ENCODE measurements at regions not wholly inside any gene's neighbourhood (a gene's known extent, or its start where the extent isn't known, plus 50 kb on each side); places are given as distances from the start of the nearest gene placed in this dataset.
"Not testable (repeated sequence)": the region's sequence is repeated elsewhere in the genome, so short reads cannot be mapped to it uniquely, and the experiment has no call there.

DNA sequence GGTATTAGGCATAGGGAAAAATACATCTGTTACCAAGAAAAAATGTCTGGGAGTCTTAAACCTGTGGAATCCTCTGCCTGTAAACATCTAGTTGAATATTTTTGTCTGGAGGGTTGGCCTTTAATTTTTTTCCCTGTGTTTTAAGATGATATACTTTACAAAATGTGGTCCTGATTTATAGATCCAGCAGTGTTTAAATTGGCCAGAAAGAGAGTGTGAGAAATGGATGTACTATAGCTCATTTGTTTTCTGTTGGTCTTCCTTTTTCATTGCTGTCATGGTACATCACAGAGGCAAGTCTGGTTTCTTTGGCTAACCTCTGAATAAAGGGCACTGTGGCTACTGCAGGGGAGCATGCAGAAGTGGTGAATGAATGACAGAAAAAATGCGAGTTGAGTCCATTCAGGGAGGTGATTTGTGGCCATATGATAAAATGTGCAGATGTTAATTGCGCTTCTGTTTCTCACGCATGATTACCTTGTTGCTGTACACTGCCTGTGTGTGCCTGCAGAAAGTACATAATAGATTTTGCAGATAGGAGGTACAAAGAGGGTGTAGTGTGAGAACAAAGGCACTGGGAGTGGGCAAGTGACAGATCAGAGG lies 150.0 kb downstream of the NFKBIZ start:
- DNase-seq: no peak

DNA sequence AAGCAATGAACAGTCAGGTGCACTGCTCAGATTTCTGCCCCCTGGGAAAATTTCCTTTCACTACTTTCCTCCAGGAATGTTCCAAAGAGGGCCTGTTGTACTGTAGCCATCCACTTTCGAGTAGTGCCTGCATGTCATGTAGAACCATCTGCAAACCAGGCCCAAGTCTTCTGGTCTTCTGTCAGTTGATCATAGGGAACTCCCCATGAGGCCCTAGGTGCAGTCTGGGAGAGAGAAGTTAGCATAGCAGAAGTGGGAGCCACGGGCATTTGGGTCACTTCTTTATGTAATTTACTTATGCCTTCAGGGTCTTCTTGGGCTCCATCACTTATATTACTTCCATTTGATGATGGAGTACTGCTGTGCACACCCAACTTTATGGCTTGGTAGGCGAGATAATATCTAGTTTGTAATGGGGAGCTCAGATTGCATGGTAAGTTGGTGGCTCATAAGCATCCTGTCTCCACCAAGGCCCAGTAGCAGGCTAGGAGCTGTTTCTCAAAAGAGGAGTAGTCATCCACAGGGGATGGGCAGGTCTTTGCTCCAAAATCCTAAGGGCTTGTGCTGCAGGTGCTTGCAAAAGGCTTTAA lies 151.4 kb downstream of the NFKBIZ start:
- no peak for DNase-seq

DNA sequence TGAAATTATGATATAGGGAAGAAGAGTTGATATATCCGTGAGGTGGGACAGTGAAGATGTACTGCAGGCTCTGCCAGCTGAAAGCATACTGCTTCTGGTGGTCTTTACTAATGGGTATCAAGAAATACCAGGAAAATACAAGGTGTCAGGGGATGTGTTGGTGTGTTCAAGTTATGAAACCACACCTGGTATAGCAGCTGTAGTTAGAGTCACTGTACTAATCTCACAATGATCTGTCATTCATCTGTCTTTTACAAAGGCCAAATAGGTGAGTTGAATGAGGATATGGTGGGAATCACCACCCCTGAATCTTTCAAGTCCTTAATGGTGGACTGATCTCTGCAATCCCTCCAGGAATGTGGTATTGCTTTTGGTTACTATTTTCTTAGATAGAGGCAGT lies 152.7 kb downstream of the NFKBIZ start:
- DNase-seq: no peak

DNA sequence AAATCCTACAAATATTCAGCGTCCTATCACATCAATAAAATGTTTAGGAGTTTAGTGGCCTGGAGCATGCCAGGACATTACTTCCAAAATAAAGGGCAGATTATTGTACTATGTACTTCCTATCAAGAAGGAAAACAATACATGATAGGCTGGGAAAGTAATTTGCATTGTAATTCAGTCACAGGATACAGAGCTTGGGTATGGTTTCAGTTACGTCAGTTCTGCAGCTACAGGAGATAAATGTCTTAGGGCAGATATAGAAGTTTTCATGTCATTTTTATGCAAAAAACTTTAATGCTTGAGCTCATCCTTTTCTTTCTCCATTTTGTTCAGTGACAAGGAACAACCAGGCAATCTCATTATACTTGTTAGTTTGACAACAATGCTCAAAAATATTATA lies 155.2 kb downstream of the NFKBIZ start:
- DNase-seq: no peak

DNA sequence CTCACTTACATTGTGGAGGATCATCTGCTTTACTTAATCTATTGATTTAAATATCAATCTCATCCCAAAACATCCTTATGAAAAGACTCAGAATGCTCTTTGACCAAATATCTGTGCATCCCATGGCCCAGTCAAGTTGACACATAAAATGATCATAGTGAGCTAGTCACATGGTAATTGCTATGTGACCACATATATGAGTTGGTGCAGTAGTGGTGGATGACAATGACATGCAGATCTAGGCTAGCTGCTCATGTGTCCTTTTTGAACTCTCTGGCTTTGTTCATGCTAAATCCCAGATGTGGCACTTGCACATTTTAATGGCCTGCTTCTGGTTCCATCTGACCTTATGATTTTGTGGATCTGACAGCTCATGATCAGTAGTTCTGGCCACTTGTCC lies 156.2 kb downstream of the NFKBIZ start:
- DNase-seq: no peak

DNA sequence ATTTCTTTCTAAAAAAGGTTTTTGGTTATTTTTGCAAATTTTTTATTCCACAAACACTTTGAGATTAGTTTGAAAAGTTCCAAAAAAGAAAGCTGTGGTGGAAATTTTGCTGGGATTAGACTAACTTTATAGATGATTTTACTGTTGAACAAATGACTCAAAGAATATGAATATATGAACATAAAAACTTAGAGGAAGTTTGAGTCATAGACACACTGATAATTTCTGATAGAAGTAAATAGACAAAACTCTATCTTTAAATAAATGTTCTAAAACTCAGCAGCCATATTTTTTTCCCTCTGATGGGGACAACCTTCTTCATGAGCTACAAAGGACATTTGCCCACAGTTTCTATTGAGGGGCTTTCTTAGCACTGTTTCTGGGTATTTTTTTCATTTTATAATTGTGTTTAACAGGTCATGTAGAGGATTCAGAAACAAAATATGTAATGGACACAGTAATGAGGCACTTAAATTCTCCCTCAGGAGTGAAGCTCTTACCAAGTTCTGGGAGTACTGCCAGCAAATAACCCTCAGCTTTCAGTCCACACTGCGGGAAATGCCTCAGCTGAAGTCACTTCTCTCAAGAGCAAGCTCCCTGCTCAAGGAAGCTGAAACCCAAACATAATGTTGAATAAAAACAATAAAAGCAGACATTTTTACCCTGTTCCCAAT lies 157.6 kb downstream of the NFKBIZ start:
- no peak for DNase-seq

DNA sequence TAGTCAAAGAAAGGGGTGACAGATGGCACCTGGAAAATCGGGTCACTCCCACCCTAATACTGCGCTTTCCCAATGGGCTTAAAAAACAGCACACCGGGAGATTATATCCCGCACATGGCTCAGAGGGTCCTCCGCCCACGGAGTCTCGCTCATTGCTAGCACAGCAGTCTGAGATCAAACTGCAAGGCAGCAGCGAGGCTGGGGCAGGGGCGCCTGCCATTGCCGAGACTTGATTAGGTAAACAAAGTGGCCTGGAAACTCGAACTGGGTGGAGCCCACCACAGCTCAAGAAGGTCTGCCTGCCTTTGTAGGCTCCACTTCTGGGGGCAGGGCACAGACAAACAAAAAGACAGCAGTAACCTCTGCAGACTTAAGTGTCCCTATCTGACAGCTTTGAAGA lies 159.1 kb downstream of the NFKBIZ start:
- not testable (repeated sequence) for DNase-seq

DNA sequence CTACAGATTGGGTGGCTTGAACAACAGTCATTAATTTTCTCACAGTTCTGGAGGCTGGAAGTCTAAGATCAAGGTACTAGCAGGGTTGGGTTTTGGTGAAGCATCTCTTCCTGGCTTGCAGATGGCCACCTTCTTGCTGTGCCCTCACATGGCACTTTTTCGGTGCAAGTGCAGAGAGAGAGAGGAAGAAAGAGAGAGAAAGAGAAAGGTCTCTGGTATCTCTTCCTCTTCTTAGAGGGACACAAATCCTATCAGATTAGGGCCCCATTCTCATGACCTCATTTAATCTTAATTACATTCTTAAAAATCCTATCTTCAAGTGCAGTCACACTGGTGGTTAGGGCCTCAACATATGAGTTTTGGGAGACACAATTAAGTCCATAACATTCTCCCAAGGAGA lies 167.1 kb downstream of the NFKBIZ start:
- no peak for DNase-seq

DNA sequence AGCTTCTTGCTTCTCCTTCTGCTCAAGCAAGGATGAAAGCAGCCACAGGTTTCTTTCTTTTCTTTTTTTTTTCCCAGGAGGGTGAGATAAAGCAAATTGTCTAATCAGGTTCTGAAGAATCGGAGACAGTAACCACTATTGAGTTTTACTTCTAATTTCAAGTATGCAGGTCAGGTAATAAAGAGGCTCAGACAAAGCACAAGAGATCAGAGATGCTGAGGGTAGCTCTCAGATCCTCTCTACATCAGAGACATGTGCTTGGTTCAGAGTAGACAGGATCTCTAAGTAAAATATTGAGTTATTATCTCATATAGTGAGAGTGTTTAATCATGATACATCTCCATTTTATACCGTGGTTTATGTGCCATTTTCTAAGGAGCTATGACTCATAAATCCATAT lies 168.5 kb downstream of the NFKBIZ start:
- DNase-seq: no peak

DNA sequence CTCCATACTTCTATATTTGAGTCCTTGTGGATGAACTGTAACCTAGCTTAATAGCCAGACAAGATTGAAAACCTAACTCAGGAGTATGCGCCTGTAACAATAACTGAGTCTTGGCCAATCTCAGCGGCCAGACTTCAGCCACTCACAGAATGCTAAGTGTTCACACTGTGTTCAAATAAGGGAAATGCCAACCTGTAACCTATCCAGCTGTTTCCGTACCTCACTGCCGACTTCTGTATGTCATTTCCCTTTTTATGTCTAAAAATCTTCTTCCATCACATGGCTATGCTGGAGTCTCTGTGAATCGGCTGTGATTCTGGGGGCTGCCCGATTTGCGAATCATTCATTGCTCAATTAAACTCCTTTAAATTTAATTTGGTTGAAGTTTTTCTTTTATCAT lies 169.2 kb downstream of the NFKBIZ start:
- no peak for DNase-seq

DNA sequence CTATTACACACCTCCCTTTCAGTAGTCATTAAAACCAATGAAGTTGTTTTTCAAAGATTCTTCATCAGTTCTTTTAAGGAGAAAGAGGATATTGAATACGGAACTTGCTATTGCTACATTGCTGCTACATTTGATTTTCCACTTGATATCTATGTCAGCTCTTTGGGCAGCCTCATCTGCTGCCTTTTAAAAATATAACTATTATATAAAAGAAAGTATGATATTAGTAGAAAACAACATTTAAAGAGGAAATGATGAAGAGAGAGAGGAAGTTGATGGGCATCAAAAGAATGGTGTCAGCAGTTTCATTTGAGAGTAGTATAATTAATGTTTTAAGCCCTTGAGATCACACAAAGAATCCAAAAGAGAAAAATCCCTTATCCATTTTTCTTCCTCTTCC lies 171.4 kb downstream of the NFKBIZ start:
- no peak for DNase-seq

DNA sequence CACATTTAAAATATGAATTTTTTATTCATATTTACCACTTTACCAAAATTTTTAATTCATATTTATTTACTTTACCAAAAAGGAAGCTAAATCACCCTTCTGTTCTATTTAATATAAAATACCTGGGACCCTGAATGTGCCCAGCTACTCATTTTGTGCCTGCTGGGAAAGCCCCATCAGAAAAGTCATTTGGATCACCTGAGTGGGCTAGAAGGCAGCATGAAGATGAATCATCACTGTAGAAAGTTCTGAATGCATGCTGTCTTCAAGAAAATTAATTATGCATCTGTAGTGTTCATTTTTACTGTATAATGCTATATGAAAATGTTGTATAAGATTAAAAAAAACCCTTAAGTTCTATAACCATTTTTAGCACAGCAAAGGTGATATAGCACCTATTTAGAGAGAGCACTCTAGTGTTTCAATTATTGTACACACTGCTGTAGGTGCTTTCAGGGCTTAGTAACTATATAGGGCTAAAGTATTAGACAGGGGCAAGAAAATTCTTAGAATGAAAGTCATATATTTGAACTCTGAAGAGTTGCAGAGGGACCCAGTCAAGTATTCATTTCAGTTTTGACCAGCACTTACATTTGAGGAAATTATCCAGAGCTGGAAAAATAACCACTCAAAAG lies 175.1 kb downstream of the NFKBIZ start:
- DNase-seq: peak in 1 of 2 donors; percentile 9

DNA sequence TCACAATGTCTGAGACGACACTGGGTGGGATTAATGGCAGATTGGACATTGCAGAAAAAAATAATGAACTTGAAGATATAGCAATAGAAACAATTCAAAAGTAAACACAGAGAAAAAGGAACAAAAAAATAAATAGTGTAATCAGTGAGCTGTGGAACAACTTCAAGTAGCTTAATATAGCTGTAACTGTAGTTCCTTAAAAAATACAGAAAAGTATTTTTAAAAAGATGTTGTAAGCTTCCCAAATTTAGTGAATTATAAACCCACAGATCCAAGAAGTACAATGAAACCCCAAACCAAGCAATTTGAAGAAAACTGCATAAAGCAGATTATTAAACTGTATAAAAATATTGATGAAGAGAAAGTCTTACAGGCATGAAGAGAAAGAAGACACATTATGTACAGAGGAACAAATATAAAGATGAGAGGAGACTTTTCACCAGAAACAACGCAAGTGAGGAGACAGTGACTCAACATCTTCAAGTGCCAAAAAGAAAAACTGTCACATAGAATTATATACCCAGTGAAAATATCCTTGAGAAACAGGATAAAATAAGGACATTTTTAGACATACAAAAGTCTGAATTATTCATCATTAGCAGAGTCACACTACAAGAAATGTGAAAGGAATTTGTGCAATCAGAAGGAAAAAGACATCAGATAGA lies 176.4 kb downstream of the NFKBIZ start:
- DNase-seq: no peak

DNA sequence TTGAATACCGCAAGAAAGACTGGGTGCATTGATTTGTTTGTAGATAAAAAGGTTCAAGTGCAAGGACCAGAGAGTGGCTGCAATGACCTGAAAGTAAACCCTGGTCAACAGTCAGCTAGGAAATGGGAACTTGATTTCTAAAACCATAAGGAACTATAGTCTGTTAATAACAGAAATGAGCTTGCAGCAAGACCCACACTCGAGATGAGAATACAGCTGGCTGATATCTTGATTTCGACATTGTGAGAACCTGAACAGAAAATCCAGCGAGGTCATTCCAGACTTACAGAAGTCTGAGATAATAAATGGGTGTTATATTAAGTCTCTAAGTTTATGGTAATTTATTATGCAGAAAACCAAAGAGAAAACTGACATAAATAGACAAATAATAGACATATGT lies 177.3 kb downstream of the NFKBIZ start:
- DNase-seq: no peak

DNA sequence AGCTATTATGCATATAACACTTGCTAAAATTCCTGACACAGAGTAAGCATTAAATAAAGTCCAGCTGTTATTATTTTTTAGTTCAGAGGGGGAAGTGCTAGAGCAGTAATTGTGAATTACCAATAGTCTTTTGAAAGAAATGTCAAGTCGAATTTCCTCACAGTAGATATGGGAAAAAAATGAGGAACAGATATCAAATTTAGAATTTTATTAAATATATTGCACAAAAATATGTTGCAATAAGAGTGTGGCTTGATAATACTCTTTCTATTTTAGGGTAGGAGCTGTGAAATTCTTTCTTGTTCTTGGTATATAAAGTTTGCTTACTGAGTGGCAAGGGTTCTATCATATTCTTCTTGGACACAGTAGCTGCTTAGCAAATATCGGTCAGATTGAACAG lies 181.3 kb downstream of the NFKBIZ start:
- no peak for DNase-seq

DNA sequence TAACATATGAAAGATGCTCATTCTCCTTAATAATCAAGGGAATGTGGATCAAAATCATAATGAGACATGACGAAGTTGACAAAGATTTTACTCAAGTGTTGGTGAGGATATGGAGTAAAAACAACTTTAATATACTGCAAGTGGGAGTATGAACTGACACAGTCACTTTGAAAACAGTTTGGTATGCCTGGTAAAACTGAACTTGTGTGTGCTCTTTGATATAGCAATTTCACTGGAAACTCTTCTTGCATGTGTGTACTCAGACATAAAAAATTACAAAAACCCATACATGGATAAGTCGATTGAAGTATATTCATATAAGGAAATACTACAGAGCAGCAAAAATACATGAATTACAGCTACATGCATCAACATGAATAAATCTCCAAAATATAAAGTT lies 182.5 kb downstream of the NFKBIZ start:
- DNase-seq: no peak

DNA sequence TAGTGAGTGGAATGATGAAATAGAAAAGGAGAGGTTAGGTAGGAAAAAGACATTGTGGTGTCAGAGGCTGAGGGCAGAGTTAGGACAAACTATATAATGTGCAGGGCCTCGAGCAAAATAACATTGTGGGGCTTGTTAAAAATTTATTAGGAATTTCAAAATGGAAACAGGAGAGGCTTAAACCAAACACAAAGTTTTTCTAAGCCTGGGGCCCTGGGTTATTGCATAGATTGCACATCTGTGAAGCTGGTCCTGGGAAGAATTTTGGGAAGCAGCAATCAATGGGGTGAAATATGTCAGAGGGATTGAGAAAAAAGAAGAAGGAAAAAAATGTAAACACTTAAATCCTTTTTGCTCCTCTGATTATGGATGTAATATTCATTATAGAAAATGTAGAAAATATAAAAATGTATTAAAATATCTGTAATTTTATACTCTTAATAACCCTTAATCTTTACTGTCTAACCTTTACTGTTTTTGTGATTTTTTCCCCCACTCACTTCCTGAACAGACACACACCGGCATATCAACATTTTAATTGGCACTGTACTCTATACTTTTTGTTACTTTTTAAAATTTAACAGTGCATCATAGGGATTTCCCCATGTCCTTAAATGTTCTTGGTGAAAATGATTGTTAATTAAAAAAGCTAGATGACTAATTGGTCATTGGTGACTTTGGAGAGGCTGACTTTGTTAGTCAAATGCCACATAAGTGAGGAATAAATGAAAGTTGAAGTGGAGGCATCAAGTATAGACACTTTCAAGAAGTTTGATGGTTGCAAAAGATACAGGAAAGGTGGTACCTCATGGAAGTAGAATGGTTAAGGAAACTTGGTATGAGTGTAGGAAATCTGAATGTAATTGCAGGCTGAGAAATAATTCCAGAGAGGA lies 183.4 kb downstream of the NFKBIZ start:
- DNase-seq: no peak

DNA sequence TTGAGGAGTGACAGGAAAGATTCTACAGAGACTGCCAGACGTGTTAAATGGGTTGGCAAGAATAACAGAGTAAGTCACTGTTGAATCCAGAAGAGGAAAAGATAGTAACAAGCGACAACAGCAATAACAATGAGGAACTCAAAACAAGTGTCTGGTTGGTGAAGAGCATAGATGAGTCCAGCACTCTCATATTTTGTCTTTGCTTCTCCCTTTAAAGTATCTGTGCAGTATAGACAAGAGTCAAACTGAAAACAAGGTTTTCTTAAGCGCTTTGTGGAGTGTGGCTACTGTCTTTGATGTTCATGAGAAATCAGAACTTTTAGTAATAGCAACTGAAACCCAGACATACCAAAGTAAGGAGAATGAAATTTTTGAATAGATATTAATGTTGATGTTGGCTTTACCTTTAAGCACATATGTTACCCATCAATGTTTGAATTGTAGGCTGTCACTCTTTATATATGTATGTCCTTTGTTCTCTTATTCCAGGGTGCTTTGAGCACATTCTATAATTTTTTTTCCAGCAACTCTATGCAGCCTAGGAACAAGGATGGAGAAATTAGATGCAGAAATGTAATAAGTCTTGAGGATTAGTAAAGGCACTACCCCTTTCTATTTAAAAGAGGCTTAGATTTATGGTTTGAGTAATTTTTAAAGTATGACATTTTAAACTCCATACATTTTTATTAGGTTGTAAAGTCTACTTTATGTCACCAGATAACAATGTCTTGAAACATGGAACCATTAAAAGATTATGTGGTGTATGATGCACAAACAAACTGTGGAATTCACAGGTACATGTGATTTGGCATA lies 185.5 kb downstream of the NFKBIZ start:
- DNase-seq: no peak

DNA sequence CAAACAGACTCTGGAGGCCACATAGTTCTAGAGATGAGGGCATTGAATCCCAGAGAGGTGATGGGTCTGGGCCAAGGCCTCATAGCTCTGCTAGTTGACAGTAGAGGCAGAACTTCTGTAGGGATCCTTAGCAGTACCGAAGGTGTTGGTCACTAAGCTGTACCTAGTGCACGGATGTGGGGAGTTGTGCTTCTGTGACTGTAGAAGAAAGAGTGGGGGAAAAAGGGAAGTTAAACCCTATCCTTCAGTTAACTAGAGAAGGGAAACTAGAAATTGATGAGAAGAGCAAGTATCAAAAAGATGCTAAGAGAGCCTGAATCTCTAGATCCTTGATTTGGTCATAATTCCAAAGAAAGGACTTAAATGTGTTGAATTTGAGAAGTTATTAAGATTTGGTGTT lies 186.7 kb downstream of the NFKBIZ start:
- DNase-seq: no peak

DNA sequence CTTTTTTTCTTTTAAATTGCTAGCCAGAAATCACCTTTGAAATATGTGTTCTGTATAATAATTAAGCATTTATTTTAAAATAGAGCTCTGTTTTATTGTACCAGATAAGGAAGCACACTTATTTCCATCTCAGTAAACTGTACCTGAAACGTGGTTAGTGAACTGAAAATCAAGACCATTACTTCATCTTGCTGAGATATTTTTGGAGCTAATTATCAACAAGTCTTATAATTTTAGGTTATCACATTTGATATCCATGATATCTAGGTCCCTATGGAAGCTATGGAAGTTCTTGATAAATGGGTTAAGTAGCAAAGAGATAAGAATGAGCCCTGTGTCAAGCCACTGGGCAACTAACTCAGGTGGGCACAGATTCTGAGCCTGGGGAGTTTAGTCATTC lies 187.2 kb downstream of the NFKBIZ start:
- no peak for DNase-seq

DNA sequence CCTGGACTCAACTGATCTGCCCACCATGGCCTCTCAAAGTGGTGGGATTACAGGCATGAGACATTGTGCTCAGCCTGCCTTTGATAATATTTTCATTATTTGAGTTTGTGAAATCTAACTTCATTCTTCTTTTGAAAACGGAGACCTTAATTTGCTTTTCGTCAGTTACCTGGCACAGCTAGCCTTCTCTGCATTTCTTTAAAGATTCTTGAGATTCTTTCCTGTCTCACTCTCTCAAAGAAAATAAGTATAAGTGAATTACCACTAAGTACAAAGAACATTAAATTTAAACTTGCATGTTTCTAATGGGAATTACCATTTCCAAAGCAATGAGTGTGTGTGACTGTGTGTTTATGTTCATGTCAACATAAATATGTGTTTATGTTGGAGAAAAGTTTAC lies 187.9 kb downstream of the NFKBIZ start:
- DNase-seq: no peak

DNA sequence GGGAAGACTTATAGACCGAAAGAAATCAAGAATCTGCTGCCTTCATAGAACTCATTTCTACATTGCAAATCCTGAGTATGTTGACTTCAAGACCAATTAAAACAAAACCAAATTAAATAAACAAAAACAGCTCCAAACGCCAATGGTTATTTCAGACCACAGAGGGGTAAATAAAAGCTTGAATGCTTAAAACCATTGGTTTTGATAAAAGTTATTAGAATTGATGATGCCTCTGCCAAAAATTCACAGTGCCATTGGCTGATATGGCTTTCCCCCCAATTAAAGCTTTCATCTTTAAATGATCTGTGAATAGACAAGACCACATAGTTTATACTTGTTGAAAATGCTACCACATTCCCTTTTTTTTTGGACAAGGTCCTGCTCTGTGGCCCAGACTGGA lies 188.5 kb downstream of the NFKBIZ start:
- no peak for DNase-seq
